GM12872 (cell line): ENCODE measurements at regions not wholly inside any gene's neighbourhood (a gene's known extent, or its start where the extent isn't known, plus 50 kb on each side); places are given as distances from the start of the nearest gene placed in this dataset.

Experiments
- CTCF ChIP-seq: IDR thresholded peaks from 3 replicates; pipeline ENCODE4 v1.5.1; 2011; ENCODE audit warnings: low read depth, mild to moderate bottlenecking, low read length, moderate library complexity; ENCODE audit not compliant: insufficient read depth

GRCh38 chr2:4518596-4518995, 815.2 kb downstream of the DCDC2C start:
- no peak for TF ChIP-seq CTCF

GRCh38 chr2:4522498-4523421, 819.4 kb downstream of the DCDC2C start:
- no peak for TF ChIP-seq CTCF

- TF ChIP-seq CTCF, result no peak
Measured at GRCh38 chr2:4527416-4527815, 824.0 kb downstream of the DCDC2C start.

- TF ChIP-seq CTCF, result no peak
Measured at GRCh38 chr2:4528246-4528645, 824.9 kb downstream of the DCDC2C start.

GRCh38 chr2:4528773-4529172, 825.4 kb downstream of the DCDC2C start:
- no peak for TF ChIP-seq CTCF

- no peak for TF ChIP-seq CTCF
Measured at GRCh38 chr2:4529738-4530137, 826.4 kb downstream of the DCDC2C start.

GRCh38 chr2:4530231-4530630, 826.9 kb downstream of the DCDC2C start:
- no peak for TF ChIP-seq CTCF
